WTC11 (cell line): ENCODE measurements at regions not wholly inside any gene's neighbourhood (a gene's known extent, or its start where the extent isn't known, plus 50 kb on each side); places are given as distances from the start of the nearest gene placed in this dataset.

Experiments used
- ATAC-seq: fragments of 200-7000 bp; cut with Tn5 transposase; 2 replicates; pipeline ENCODE4 v1.10.0; 2021; ENCODE audit warnings: mild to moderate bottlenecking, moderate library complexity
- CTCF ChIA-PET: fragments of 300-600 bp; sonication (Branson Sonifier 250); formaldehyde crosslinking; loops from one replicate; lab custom pipeline; 2021; ENCODE audit warnings: antibody characterized with exemption; lab: Charles Lee
- POLR2A ChIA-PET: fragments of 350-600 bp; sonication (Branson Sonifier 250); formaldehyde crosslinking; loops from one replicate; lab custom pipeline; 2021; ENCODE audit warnings: antibody characterized with exemption; lab: Charles Lee
- DNase-seq: peaks from one replicate; pipeline ENCODE4 v3.0.0; 2021; ENCODE audit warnings: low spot score
- H3K27ac Mint-ChIP-seq: 2 replicates; pipeline ENCODE4 v1.8.0; 2021; ENCODE audit warnings: mixed read lengths
- H3K27me3 Mint-ChIP-seq: 2 replicates; pipeline ENCODE4 v1.8.0; 2021; ENCODE audit warnings: low read depth, mild to moderate bottlenecking, moderate library complexity, mixed read lengths
- H3K36me3 Mint-ChIP-seq: 2 replicates; pipeline ENCODE4 v1.8.0; 2021; ENCODE audit warnings: mixed read lengths
- H3K4me1 Mint-ChIP-seq: 2 replicates; pipeline ENCODE4 v1.8.0; 2022; ENCODE audit warnings: mixed read lengths
- H3K4me3 Mint-ChIP-seq: 2 replicates; pipeline ENCODE4 v1.8.0; 2021; ENCODE audit warnings: mild to moderate bottlenecking, moderate library complexity, mixed read lengths
- H3K9me3 Mint-ChIP-seq: 2 replicates; pipeline ENCODE4 v1.8.0; 2021; ENCODE audit warnings: mixed read lengths
- CREB1 ChIP-seq: sonication (generic); formaldehyde crosslinking; IDR thresholded peaks from 2 replicates; pipeline ENCODE4 v1.8.0; 2023; ENCODE audit warnings: mild to moderate bottlenecking, missing genetic modification reagents
- E2F1 ChIP-seq: sonication (generic); formaldehyde crosslinking; IDR thresholded peaks from 2 replicates; pipeline ENCODE4 v1.8.0; 2022; ENCODE audit warnings: mild to moderate bottlenecking, missing genetic modification reagents
- EMX1 ChIP-seq: fragments of 250-450 bp; sonication (Bioruptor Pico); IDR thresholded peaks from 2 replicates; pipeline ENCODE4 v1.8.0; 2021; ENCODE audit warnings: mild to moderate bottlenecking
- ESRRA ChIP-seq: sonication (generic); formaldehyde crosslinking; IDR thresholded peaks from 2 replicates; pipeline ENCODE4 v1.8.1; 2022; ENCODE audit warnings: mild to moderate bottlenecking, missing genetic modification reagents, borderline replicate concordance
- ETV6 ChIP-seq: sonication (generic); formaldehyde crosslinking; IDR thresholded peaks from 2 replicates; pipeline ENCODE4 v1.8.1; 2022; ENCODE audit warnings: mild to moderate bottlenecking, missing genetic modification reagents
- FOXJ3 ChIP-seq: sonication (generic); formaldehyde crosslinking; IDR thresholded peaks from 2 replicates; pipeline ENCODE4 v1.9.0; 2021; ENCODE audit warnings: missing genetic modification reagents, mild to moderate bottlenecking, borderline replicate concordance
- HMGA2 ChIP-seq: fragments of 250-450 bp; sonication (Bioruptor Pico); IDR thresholded peaks from 2 replicates; pipeline ENCODE4 v1.4.0; 2021; ENCODE audit warnings: mild to moderate bottlenecking, moderate library complexity
- IRF2 ChIP-seq: sonication (generic); formaldehyde crosslinking; IDR thresholded peaks from 2 replicates; pipeline ENCODE4 v1.8.0; 2022; ENCODE audit warnings: low read depth, missing genetic modification reagents, borderline replicate concordance
- KAT7 ChIP-seq: sonication (generic); formaldehyde crosslinking; IDR thresholded peaks from 2 replicates; pipeline ENCODE4 v1.8.1; 2023; ENCODE audit warnings: missing genetic modification reagents, mild to moderate bottlenecking, borderline replicate concordance
- PREB ChIP-seq: sonication (generic); formaldehyde crosslinking; IDR thresholded peaks from 2 replicates; pipeline ENCODE4 v1.8.1; 2022; ENCODE audit warnings: mild to moderate bottlenecking, missing genetic modification reagents, moderate library complexity, borderline replicate concordance
- RORB ChIP-seq: fragments of 250-450 bp; sonication (Bioruptor Pico); IDR thresholded peaks from 2 replicates; pipeline ENCODE4 v1.9.0; 2021; ENCODE audit warnings: mild to moderate bottlenecking
- TP53 ChIP-seq: sonication (generic); formaldehyde crosslinking; IDR thresholded peaks from 2 replicates; pipeline ENCODE4 v1.8.1; 2023; ENCODE audit warnings: mild to moderate bottlenecking, missing genetic modification reagents
- ZNF416 ChIP-seq: fragments of 250-450 bp; sonication (Bioruptor Pico); IDR thresholded peaks from 2 replicates; pipeline ENCODE4 v1.9.0; 2021; ENCODE audit warnings: mild to moderate bottlenecking, inconsistent platforms
- ZNF532 ChIP-seq: fragments of 250-450 bp; sonication (Bioruptor Pico); IDR thresholded peaks from 2 replicates; pipeline ENCODE4 v1.9.0; 2021; ENCODE audit warnings: mild to moderate bottlenecking, borderline replicate concordance
- TF ChIP-seq, protein P1 (sequence below): sonication (generic); formaldehyde crosslinking; IDR thresholded peaks from 2 replicates; pipeline ENCODE4 v1.8.1; 2023; ENCODE audit warnings: mild to moderate bottlenecking, missing genetic modification reagents, borderline replicate concordance
- TF ChIP-seq, protein P2 (sequence below): sonication (generic); formaldehyde crosslinking; IDR thresholded peaks from 2 replicates; pipeline ENCODE4 v1.8.1; 2023; ENCODE audit warnings: mild to moderate bottlenecking, missing genetic modification reagents, moderate library complexity

- DNase-seq (no peak), ATAC-seq (no peak)
- Mint-ChIP-seq H3K4me1 (peaks cover 11% of the 10 kb centered on the region), H3K27me3 (peaks cover 8% of the 10 kb centered on the region), H3K9me3 (0 out of 2 replicates have a peak, but pooled peaks cover 3% of the 10 kb centered on the region), H3K27ac (no peak overlapping the region), H3K36me3 (no peaks in the 10 kb centered on the region), H3K4me3 (no peak overlapping the region)
- CTCF ChIA-PET, result no interaction called here
- POLR2A ChIA-PET, result no interaction called here
- TF ChIP-seq, protein P1, sequence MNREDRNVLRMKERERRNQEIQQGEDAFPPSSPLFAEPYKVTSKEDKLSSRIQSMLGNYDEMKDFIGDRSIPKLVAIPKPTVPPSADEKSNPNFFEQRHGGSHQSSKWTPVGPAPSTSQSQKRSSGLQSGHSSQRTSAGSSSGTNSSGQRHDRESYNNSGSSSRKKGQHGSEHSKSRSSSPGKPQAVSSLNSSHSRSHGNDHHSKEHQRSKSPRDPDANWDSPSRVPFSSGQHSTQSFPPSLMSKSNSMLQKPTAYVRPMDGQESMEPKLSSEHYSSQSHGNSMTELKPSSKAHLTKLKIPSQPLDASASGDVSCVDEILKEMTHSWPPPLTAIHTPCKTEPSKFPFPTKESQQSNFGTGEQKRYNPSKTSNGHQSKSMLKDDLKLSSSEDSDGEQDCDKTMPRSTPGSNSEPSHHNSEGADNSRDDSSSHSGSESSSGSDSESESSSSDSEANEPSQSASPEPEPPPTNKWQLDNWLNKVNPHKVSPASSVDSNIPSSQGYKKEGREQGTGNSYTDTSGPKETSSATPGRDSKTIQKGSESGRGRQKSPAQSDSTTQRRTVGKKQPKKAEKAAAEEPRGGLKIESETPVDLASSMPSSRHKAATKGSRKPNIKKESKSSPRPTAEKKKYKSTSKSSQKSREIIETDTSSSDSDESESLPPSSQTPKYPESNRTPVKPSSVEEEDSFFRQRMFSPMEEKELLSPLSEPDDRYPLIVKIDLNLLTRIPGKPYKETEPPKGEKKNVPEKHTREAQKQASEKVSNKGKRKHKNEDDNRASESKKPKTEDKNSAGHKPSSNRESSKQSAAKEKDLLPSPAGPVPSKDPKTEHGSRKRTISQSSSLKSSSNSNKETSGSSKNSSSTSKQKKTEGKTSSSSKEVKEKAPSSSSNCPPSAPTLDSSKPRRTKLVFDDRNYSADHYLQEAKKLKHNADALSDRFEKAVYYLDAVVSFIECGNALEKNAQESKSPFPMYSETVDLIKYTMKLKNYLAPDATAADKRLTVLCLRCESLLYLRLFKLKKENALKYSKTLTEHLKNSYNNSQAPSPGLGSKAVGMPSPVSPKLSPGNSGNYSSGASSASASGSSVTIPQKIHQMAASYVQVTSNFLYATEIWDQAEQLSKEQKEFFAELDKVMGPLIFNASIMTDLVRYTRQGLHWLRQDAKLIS (CRISPR knock-in tag), result no peak
- TF ChIP-seq FOXJ3 (no peak), RORB (CRISPR knock-in tag) (no peak), EMX1 (CRISPR knock-in tag) (no peak), E2F1 (no peak), ESRRA (CRISPR knock-in tag) (no peak), TP53 (no peak), ZNF532 (no peak), ZNF416 (CRISPR knock-in tag) (no peak), CREB1 (CRISPR knock-in tag) (no peak), KAT7 (no peak), ETV6 (CRISPR knock-in tag) (no peak), HMGA2 (CRISPR knock-in tag) (no peak), IRF2 (CRISPR knock-in tag) (no peak), PREB (CRISPR knock-in tag) (no peak)
- TF ChIP-seq, protein P2, sequence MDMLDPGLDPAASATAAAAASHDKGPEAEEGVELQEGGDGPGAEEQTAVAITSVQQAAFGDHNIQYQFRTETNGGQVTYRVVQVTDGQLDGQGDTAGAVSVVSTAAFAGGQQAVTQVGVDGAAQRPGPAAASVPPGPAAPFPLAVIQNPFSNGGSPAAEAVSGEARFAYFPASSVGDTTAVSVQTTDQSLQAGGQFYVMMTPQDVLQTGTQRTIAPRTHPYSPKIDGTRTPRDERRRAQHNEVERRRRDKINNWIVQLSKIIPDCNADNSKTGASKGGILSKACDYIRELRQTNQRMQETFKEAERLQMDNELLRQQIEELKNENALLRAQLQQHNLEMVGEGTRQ (CRISPR knock-in tag), result no peak
These were observed 572.1 kb downstream of the REEP3 start for GRCh38 chr10:64093304-64093703.
